HG03354 (cell line): ENCODE measurements at regions not wholly inside any gene's neighbourhood (a gene's known extent, or its start where the extent isn't known, plus 50 kb on each side); places are given as distances from the start of the nearest gene placed in this dataset.

Experiments
- ATAC-seq: cut with Tn5 transposase; IDR thresholded peaks from one replicate; pipeline ENCODE4 v1.9.1; 2021; ENCODE audit warnings: mild to moderate bottlenecking; ENCODE audit not compliant: unreplicated experiment, poor library complexity, severe bottlenecking

- no peak for ATAC-seq
Observed at GRCh38 chr13:22030321-22030720, 359.4 kb downstream of the FGF9 start.

- no peak for ATAC-seq
Observed at GRCh38 chr13:22031702-22032286, 360.9 kb downstream of the FGF9 start.

GRCh38 chr13:22032905-22033304, 362.0 kb downstream of the FGF9 start:
- no peak for ATAC-seq

GRCh38 chr13:22039961-22040360, 369.1 kb downstream of the FGF9 start:
- ATAC-seq: no peak

- no peak for ATAC-seq
Observed at GRCh38 chr13:22040810-22041364, 370.0 kb downstream of the FGF9 start.

- ATAC-seq: no peak
Observed at GRCh38 chr13:22041741-22042140, 370.9 kb downstream of the FGF9 start.

- ATAC-seq: no peak
Observed at GRCh38 chr13:22047082-22047784, 376.4 kb downstream of the FGF9 start.

- no peak for ATAC-seq
Observed at GRCh38 chr13:22047785-22048104, 376.9 kb downstream of the FGF9 start.

- ATAC-seq: no peak
Observed at GRCh38 chr13:22049384-22049783, 378.5 kb downstream of the FGF9 start.

GRCh38 chr13:22050951-22051563, 380.2 kb downstream of the FGF9 start:
- ATAC-seq: no peak

- no peak for ATAC-seq
Observed at GRCh38 chr13:22053053-22053452, 382.2 kb downstream of the FGF9 start.

- no peak for ATAC-seq
Observed at GRCh38 chr13:22055259-22055658, 384.4 kb downstream of the FGF9 start.

GRCh38 chr13:22060187-22060586, 389.3 kb downstream of the FGF9 start:
- ATAC-seq: no peak

GRCh38 chr13:22061371-22061805, 390.5 kb downstream of the FGF9 start:
- peak; percentile 65 for ATAC-seq

GRCh38 chr13:22061806-22062391, 391.0 kb downstream of the FGF9 start:
- ATAC-seq: peak; percentile 87

- ATAC-seq: no peak
Observed at GRCh38 chr13:22062478-22063205, 391.8 kb downstream of the FGF9 start.

GRCh38 chr13:22063416-22064124, 392.7 kb downstream of the FGF9 start:
- ATAC-seq: no peak

- no peak for ATAC-seq
Observed at GRCh38 chr13:22064854-22065620, 394.2 kb downstream of the FGF9 start.

- peak; percentile 80 for ATAC-seq
Observed at GRCh38 chr13:22073718-22074117, 402.8 kb downstream of the FGF9 start.
